HCT116 (cell line): ENCODE measurements at regions not wholly inside any gene's neighbourhood (a gene's known extent, or its start where the extent isn't known, plus 50 kb on each side); places are given as distances from the start of the nearest gene placed in this dataset.

ENCODE experiments used
- ATAC-seq: fragments of 200-7000 bp; cut with Tn5 transposase; 2 replicates; pipeline ENCODE4 v1.9.1; 2020; ENCODE audit warnings: mild to moderate bottlenecking, moderate library complexity
- BruUV-seq: library from RNA; stranded (reverse); fragments of 400-500 nt; replicated peaks from 2 replicates; lab custom pipeline; 2021; lab: Mats Ljungman, UMichigan
- CTCF ChIA-PET: fragments of 300-600 bp; sonication (Branson Sonifier 250); formaldehyde crosslinking; loops from one replicate; lab custom pipeline; 2021; ENCODE audit warnings: antibody characterized with exemption; lab: Charles Lee
- POLR2A ChIA-PET: fragments of 300-600, 350-600 bp; sonication (Branson Sonifier 250); formaldehyde crosslinking; loops from one replicate; lab custom pipeline; 2021; ENCODE audit warnings: antibody characterized with exemption; lab: Charles Lee
- RAD21 ChIA-PET, 2 experiments: fragments of 300-600 bp; sonication (Branson Sonifier 250); formaldehyde crosslinking; loops; one replicate each; lab custom pipeline; 2023; ENCODE audit warnings: low total read pairs in 2 of 2; ENCODE audit not compliant: uncharacterized antibody in 2 of 2, unreplicated experiment in 2 of 2, low non-redundant PET in 1 of 2; lab: Charles Lee
- DNase-seq: peaks from one replicate; pipeline ENCODE4 v3.0.0-alpha.2; 2010; ENCODE audit warnings: low read depth, low spot score
- H2AFZ ChIP-seq: fragments of 200-600 bp; shearing (Covaris generic), sonication (generic); 2 replicates; pipeline ENCODE4 v1.6.1; 2017; ENCODE audit warnings: low read depth, mixed run types, mixed read lengths, antibody characterized with exemption, low read length; ENCODE audit not compliant: poor library complexity, severe bottlenecking
- H3K27ac ChIP-seq: 2 replicates; pipeline ENCODE4 v1.5.1; 2012; ENCODE audit warnings: low read depth, low read length
- H3K27me3 ChIP-seq: fragments of 200-600 bp; sonication (generic); 2 replicates; pipeline ENCODE4 v1.6.1; 2016; ENCODE audit warnings: mixed run types, low read length, mixed read lengths; ENCODE audit not compliant: insufficient read depth
- H3K36me3 ChIP-seq, 2 experiments: fragments of 200-500 bp in 1 of 2; fragments of 200-600 bp in 1 of 2; sonication (Bioruptor generic) in 1 of 2; sonication (generic) in 1 of 2; 2 replicates each; pipeline versions ENCODE4 v1.5.1 to v1.6.1; 2014 to 2016; ENCODE audit warnings: low read length in 2 of 2, inconsistent platforms in 1 of 2, mixed read lengths in 1 of 2, mixed run types in 1 of 2; ENCODE audit not compliant: insufficient read depth in 2 of 2, control insufficient read depth in 1 of 2
- H3K4me1 ChIP-seq, 2 experiments: fragments of 200-600 bp in 1 of 2; sonication (generic) in 1 of 2; 2 replicates each; pipeline versions ENCODE4 v1.5.1 to v1.6.1; 2012 to 2017; ENCODE audit warnings: low read length in 2 of 2, inconsistent platforms in 1 of 2, mild to moderate bottlenecking in 1 of 2, mixed read lengths in 1 of 2, mixed run types in 1 of 2, moderate library complexity in 1 of 2; ENCODE audit not compliant: insufficient read depth in 2 of 2, control insufficient read depth in 1 of 2
- H3K4me2 ChIP-seq: fragments of 200-600 bp; sonication (generic); 2 replicates; pipeline ENCODE4 v1.6.1; 2017; ENCODE audit warnings: mixed run types, low read length, mixed read lengths
- H3K4me3 ChIP-seq, 2 experiments: fragments of 200-600 bp in 1 of 2; sonication (generic) in 1 of 2; replicated peaks in 1 of 2; 2 replicates each; pipeline ENCODE4 v1.5.1; 2011 to 2016; ENCODE audit warnings: low read length in 2 of 2, control low read depth in 1 of 2, low read depth in 1 of 2, mild to moderate bottlenecking in 1 of 2, mixed read lengths in 1 of 2, mixed run types in 1 of 2
- H3K79me2 ChIP-seq: fragments of 200-600 bp; sonication (generic); 2 replicates; pipeline ENCODE4 v1.6.1; 2017; ENCODE audit warnings: mild to moderate bottlenecking, mixed run types, low read length, moderate library complexity, mixed read lengths; ENCODE audit not compliant: insufficient read depth
- H3K9ac ChIP-seq: fragments of 200-600 bp; sonication (generic); 2 replicates; pipeline ENCODE4 v1.6.1; 2016; ENCODE audit warnings: low read length, mixed read lengths
- H3K9me2 ChIP-seq: fragments of 200-600 bp; sonication (generic), shearing (Covaris generic); 2 replicates; pipeline ENCODE4 v1.6.1; 2017; ENCODE audit warnings: mixed run types, mild to moderate bottlenecking, moderate library complexity; ENCODE audit not compliant: insufficient read depth
- H3K9me3 ChIP-seq, 2 experiments: fragments of 200-500 bp in 1 of 2; fragments of 200-600 bp in 1 of 2; sonication (Bioruptor generic) in 1 of 2; sonication (generic) in 1 of 2; 2 replicates each; pipeline ENCODE4 v1.6.1; 2014 to 2017; ENCODE audit warnings: low read length in 2 of 2, mixed read lengths in 2 of 2, inconsistent platforms in 1 of 2, low read depth in 1 of 2, mild to moderate bottlenecking in 1 of 2, mixed run types in 1 of 2, moderate library complexity in 1 of 2; ENCODE audit not compliant: control insufficient read depth in 1 of 2, insufficient read depth in 1 of 2
- H4K20me1 ChIP-seq: fragments of 200-600 bp; sonication (generic), shearing (Covaris generic); 2 replicates; pipeline ENCODE4 v1.6.1; 2017; ENCODE audit warnings: mixed run types, mild to moderate bottlenecking, moderate library complexity; ENCODE audit not compliant: insufficient read depth
- CEBPB ChIP-seq: IDR thresholded peaks from 2 replicates; pipeline ENCODE4 v1.6.1; 2012; ENCODE audit warnings: low read depth
- EGR1 ChIP-seq: IDR thresholded peaks from 2 replicates; pipeline ENCODE4 v1.6.1; 2012; ENCODE audit warnings: low read depth
- FOSL1 ChIP-seq: IDR thresholded peaks from 2 replicates; pipeline ENCODE4 v1.6.1; 2012; ENCODE audit warnings: low read depth
- POLR2AphosphoS5 ChIP-seq: IDR thresholded peaks from 2 replicates; pipeline ENCODE4 v1.6.1; 2011; ENCODE audit warnings: mild to moderate bottlenecking, low read depth, low read length, moderate library complexity
- RAD21 ChIP-seq: IDR thresholded peaks from 2 replicates; pipeline ENCODE4 v1.6.1; 2012; ENCODE audit warnings: low read depth, mild to moderate bottlenecking
- SP1 ChIP-seq: IDR thresholded peaks from 2 replicates; pipeline ENCODE4 v1.6.1; 2012; ENCODE audit warnings: low read depth
- SRF ChIP-seq: IDR thresholded peaks from 2 replicates; pipeline ENCODE4 v1.6.1; 2012; ENCODE audit warnings: low read depth
- YY1 ChIP-seq: IDR thresholded peaks from 2 replicates; pipeline ENCODE4 v1.6.1; 2011; ENCODE audit warnings: low read length, low read depth, moderate library complexity, mild to moderate bottlenecking; ENCODE audit not compliant: insufficient replicate concordance; ENCODE audit errors: extremely low read depth
- ZNF274 ChIP-seq: fragments of 200-500 bp; sonication (Bioruptor generic); IDR thresholded peaks from 2 replicates; pipeline ENCODE4 v1.6.1; 2014; ENCODE audit warnings: mild to moderate bottlenecking, low read depth, low read length, inconsistent platforms
- intact Hi-C: fragments of 100-400 bp; cut with micrococcal nuclease; formaldehyde crosslinking; loops from 2 replicates; pipeline ENCODE4 v1.10.0; 2022
- TF ChIP-seq, protein P1 (sequence below), 3 experiments: fragments of 200-600 bp in 1 of 3; sonication (generic) in 1 of 3; IDR thresholded peaks in 2 of 3; conservative IDR thresholded peaks in 1 of 3; 2 replicates each; pipeline ENCODE4 v1.5.1; 2012 to 2017; ENCODE audit warnings: low read depth in 2 of 3, low read length in 2 of 3, antibody characterized with exemption in 1 of 3, borderline replicate concordance in 1 of 3, control low read depth in 1 of 3, mild to moderate bottlenecking in 1 of 3, mixed read lengths in 1 of 3, mixed run types in 1 of 3, moderate library complexity in 1 of 3; ENCODE audit not compliant: insufficient read depth in 1 of 3
- TF ChIP-seq, protein P2 (sequence below): IDR thresholded peaks from 2 replicates; pipeline ENCODE4 v1.6.1; 2012

DNA sequence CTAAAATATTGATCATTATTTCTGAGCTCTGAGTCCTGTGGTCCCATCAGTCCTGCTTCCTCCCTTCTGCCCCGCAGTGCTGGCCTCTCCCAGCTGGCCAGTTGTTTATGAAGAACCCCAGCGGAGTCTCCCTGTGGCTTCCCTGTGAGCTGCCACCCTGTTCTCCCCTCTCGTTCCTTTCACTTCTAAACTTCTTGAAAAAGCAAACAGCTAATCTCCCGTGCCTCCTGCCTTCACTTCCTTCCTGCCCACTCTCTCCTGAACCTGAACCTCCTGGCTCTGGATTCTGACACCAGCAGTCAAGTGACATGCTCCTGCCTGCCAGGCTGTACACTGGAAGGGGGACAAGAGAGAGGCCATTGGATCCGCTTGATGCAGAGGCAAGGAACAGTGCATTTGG lies 63.7 kb upstream of the ZPBP start (continued):
- TF ChIP-seq, protein P1, sequence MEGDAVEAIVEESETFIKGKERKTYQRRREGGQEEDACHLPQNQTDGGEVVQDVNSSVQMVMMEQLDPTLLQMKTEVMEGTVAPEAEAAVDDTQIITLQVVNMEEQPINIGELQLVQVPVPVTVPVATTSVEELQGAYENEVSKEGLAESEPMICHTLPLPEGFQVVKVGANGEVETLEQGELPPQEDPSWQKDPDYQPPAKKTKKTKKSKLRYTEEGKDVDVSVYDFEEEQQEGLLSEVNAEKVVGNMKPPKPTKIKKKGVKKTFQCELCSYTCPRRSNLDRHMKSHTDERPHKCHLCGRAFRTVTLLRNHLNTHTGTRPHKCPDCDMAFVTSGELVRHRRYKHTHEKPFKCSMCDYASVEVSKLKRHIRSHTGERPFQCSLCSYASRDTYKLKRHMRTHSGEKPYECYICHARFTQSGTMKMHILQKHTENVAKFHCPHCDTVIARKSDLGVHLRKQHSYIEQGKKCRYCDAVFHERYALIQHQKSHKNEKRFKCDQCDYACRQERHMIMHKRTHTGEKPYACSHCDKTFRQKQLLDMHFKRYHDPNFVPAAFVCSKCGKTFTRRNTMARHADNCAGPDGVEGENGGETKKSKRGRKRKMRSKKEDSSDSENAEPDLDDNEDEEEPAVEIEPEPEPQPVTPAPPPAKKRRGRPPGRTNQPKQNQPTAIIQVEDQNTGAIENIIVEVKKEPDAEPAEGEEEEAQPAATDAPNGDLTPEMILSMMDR (IDR thresholded peaks at IDR 0.05 in 2 of 3, conservative IDR thresholded peaks at IDR 0.05 in 1 of 3; ENCODE audit: borderline replicate concordance in 1 of 3, insufficient read depth in 1 of 3, low read depth in 2 of 3, low read length in 2 of 3) = no peak

DNA sequence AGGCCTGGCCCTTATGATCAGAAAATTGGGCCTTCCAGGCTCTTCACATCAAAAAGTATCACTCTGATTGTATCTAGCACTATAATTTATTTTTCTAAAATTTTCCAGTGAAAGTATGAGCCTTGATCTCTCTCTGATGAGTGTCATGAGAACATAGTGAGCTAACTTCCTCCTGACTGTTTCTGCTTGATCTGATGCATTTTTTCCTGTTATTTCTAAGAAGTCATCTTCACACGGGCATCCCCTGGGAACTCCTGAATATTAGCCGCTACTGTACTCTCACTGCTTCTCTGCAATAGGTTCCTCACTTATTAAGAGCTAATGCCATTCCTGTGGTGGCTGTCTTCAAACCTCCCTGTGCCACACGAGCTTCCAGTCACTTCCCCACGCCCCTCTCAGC lies 63.1 kb upstream of the ZPBP start:
- H2AFZ ChIP-seq = no peak overlapping the region
- no peak overlapping the region for H3K9ac ChIP-seq
- H3K36me3 ChIP-seq = no peaks in the 10 kb centered on the region
- H3K27me3 ChIP-seq = no peaks in the 10 kb centered on the region
- ATAC-seq = no peak
- H3K27ac ChIP-seq = no peak overlapping the region
- no peaks in the 10 kb centered on the region for H3K79me2 ChIP-seq
- no peak for DNase-seq
- intact Hi-C loops = no loop called here
- no peak for TF ChIP-seq RAD21
- no peak for TF ChIP-seq FOSL1
- no peaks in the 10 kb centered on the region for H4K20me1 ChIP-seq
- BruUV-seq = no TSS peak
- H3K4me3 ChIP-seq = no peak overlapping the region
- H3K9me3 ChIP-seq = no peaks in the 10 kb centered on the region
- H3K4me1 ChIP-seq = no peaks in the 10 kb centered on the region
- CTCF ChIA-PET = no interaction called here
- no peak overlapping the region for H3K4me2 ChIP-seq
- no peaks in the 10 kb centered on the region for H3K9me2 ChIP-seq
- POLR2A ChIA-PET = no interaction called here
- RAD21 ChIA-PET = no interaction called here

DNA sequence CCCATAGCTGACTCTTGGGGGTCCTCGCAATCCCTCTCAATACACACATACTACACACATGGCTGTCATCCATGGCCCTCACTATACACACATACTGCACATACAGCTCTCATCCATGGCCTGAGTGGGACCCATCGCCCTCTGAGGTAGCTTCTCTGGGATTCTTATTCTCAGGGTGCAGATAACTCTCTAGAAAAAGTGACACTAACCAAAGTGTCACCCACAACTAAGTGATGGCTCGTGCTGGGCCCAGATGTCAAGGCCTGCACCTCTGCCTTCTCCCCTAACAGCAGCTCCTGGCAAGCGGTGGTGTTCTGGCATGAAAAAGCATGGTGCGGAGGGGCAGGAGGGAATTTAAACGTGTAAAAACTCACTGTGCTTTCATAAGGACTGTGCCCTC lies 62.7 kb upstream of the ZPBP start:
- ATAC-seq (no peak), DNase-seq (no peak)
- ChIA-PET CTCF (no interaction called here), RAD21 (no interaction called here), POLR2A (no interaction called here)
- no TSS peak for BruUV-seq
- Histone ChIP-seq H3K4me3 (no peak overlapping the region), H3K36me3 (no peaks in the 10 kb centered on the region), H3K4me2 (no peak overlapping the region), H3K27ac (no peak overlapping the region), H3K27me3 (no peaks in the 10 kb centered on the region), H3K9me3 (no peaks in the 10 kb centered on the region), H3K79me2 (no peaks in the 10 kb centered on the region), H3K9me2 (no peaks in the 10 kb centered on the region), H2AFZ (no peak overlapping the region), H4K20me1 (no peaks in the 10 kb centered on the region), H3K9ac (no peak overlapping the region), H3K4me1 (no peaks in the 10 kb centered on the region)
- intact Hi-C loops = no loop called here
- TF ChIP-seq SRF = no peak
- TF ChIP-seq, protein P2, sequence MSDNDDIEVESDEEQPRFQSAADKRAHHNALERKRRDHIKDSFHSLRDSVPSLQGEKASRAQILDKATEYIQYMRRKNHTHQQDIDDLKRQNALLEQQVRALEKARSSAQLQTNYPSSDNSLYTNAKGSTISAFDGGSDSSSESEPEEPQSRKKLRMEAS = no peak
- TF ChIP-seq CEBPB = no peak
- no peak for TF ChIP-seq ZNF274
- TF ChIP-seq, protein P1 (IDR thresholded peaks at IDR 0.05 in 2 of 3, conservative IDR thresholded peaks at IDR 0.05 in 1 of 3; ENCODE audit: borderline replicate concordance in 1 of 3, insufficient read depth in 1 of 3, low read depth in 2 of 3, low read length in 2 of 3) = no peak
- no peak for TF ChIP-seq POLR2AphosphoS5
- TF ChIP-seq EGR1 = no peak
- no peak for TF ChIP-seq YY1
- TF ChIP-seq SP1 = no peak
